ENCODE measurements at regions not wholly inside any gene's neighbourhood (a gene's known extent, or its start where the extent isn't known, plus 50 kb on each side); places are given as distances from the start of the nearest gene placed in this dataset.

DNA sequence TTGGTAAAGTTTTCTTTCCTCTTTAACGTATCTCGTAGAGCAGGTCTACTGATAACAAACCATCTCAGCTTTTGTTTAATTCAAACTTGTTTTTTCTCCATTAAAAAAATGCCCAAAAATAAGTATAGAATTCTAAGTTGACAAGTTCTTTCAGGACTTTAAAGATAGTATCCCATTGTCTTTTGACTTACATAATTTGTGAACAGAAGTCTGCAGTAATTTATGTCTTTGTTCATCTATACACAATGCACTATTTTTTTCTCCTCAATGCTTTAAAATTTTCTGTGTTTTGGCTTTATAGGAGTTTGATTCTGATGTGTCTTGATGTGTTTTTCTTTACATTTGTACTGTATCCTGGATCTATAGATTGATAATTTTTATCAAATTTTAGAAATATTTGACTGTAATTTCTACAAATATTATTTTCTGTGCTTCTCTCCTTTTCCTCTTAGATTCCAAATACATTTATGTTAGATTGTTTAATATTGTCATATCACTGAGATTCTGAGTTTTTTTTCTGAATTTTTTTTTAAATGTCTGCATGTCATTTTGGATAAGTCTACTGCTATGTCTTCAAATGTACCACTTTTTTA lies 143.3 kb downstream of the FTCDNL1 start:
- no peak for DNase-seq (ENCODE audit: low read depth in 1 of 2, low spot score in 1 of 2)

- no peak for DNase-seq (ENCODE audit: low read depth in 1 of 2, low spot score in 1 of 2)
These were observed 145.5 kb downstream of the FTCDNL1 start for GRCh38 chr2:199705538-199705937.

- DNase-seq (ENCODE audit: low read depth in 1 of 2, low spot score in 1 of 2) = peak in 1 of 2 donors; percentile 3
These were observed 146.4 kb downstream of the FTCDNL1 start for GRCh38 chr2:199704358-199705238.

- DNase-seq (ENCODE audit: low read depth in 1 of 2, low spot score in 1 of 2) = no peak
These were observed 147.8 kb downstream of the FTCDNL1 start for GRCh38 chr2:199703199-199703598.

DNA sequence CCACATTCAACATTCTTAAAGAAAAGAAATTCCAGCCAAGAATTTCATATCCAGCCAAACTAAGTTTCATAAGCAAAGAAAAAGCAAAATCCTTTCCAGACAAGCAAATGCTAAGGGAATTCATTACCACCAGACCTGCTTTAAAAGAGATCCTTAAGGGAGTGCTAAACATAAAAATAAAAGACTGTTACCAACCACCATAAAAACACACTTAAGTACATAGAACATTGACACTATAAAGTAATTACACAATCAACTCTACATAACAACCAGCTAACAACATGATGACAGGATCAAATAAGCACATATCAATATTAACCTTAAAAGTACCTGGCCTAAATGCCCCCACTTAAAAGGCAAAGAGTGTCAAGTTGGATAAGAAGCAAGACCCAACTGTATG lies 153.5 kb downstream of the FTCDNL1 start:
- no peak for DNase-seq (ENCODE audit: low read depth in 1 of 2, low spot score in 1 of 2)

DNA sequence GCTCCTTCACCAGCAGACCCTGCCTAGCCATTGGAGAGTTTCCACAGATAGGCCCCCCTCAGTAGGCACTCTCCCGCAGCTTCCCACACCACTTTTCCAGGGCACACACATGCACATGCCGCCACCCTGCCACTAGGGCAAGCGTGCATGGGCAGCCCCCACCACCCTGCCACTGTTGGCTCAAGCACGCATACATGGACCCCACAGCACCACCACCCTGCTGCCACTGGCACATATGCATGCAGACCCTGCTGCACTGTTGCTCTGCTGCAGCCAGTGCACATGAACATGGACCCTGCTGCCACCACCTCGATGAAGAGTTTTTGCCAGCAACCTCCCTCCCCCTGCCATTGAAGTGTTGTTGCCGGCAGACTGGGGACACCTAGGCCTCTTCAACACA lies 154.9 kb downstream of the FTCDNL1 start:
- no peak for DNase-seq (ENCODE audit: low read depth in 1 of 2, low spot score in 1 of 2)

GRCh38 chr2:199693861-199694260 lies 157.1 kb downstream of the FTCDNL1 start:
- no peak for DNase-seq (ENCODE audit: low read depth in 1 of 2, low spot score in 1 of 2)

GRCh38 chr2:199692489-199692888 lies 158.5 kb downstream of the FTCDNL1 start:
- no peak for DNase-seq (ENCODE audit: low read depth in 1 of 2, low spot score in 1 of 2)

- no peak for DNase-seq (ENCODE audit: low read depth in 1 of 2, low spot score in 1 of 2)
These were observed 160.8 kb downstream of the FTCDNL1 start for GRCh38 chr2:199690225-199690624.

- DNase-seq (ENCODE audit: low read depth in 1 of 2, low spot score in 1 of 2) = no peak
These were observed 165.3 kb downstream of the FTCDNL1 start for GRCh38 chr2:199685669-199686068.

GRCh38 chr2:199684832-199685231 lies 166.2 kb downstream of the FTCDNL1 start:
- DNase-seq (ENCODE audit: low read depth in 1 of 2, low spot score in 1 of 2) = no peak

DNA sequence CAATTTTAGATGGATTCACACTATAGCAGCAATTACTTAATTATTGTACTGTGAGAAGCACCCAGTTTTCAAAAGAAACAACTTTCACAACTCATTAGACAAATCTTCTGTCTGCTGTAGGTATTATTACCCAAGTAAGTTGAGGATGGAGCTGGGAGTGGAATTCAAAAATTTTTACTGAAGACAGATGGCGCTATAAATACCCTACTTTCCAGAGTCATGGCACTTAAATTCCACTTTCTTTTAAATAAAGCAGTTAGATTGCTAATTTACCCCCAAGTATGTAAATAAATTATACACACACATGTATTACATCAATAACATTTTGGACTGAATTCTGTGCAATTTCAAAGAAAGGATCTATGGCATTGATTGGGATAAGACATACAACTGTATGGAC lies 166.8 kb downstream of the FTCDNL1 start:
- no peak for DNase-seq (ENCODE audit: low read depth in 1 of 2, low spot score in 1 of 2)

DNA sequence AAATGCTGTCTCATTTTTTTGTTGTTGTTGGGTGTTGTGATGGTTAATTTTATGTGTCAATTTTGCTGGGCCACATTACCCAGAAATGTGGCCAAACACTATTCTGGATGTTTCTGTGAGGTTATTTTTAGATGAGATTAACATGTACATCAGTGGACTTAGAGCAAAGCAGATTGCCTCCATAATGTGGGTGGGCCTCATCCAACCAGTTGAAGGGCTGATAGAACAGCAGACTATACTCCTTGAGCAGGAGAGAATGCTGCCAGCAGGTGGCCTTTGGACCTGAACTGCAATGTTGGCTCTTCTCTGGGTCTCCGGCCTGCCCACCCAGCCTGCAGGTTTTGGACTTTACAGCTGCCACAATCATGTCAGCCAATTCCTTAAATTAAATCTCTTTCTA lies 169.0 kb downstream of the FTCDNL1 start:
- DNase-seq (ENCODE audit: low read depth in 1 of 2, low spot score in 1 of 2) = no peak

- DNase-seq (ENCODE audit: low read depth in 1 of 2, low spot score in 1 of 2) = no peak
These were observed 170.5 kb downstream of the FTCDNL1 start for GRCh38 chr2:199680482-199680881.

DNA sequence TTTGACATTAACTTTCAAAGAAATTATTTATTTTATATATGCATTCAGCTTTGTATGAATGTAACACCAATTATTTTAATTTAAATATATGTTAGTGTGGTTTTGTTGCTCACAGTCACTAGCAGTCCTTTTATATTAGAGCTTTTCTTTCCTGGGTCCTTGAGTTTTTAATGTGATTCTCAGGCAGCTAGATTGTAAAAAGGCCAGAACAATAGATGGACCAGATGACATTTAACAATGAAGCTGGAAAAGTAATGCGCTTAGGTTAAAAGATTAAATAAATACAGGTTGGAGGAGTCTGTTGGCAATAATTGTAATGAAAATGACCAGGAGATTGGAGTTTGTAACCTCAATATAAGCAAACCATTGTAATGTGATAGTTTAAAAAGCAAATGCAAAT lies 171.1 kb downstream of the FTCDNL1 start:
- no peak for DNase-seq (ENCODE audit: low read depth in 1 of 2, low spot score in 1 of 2)

- no peak for DNase-seq (ENCODE audit: low read depth in 1 of 2, low spot score in 1 of 2)
These were observed 173.1 kb downstream of the FTCDNL1 start for GRCh38 chr2:199677881-199678280.

- no peak for DNase-seq (ENCODE audit: low read depth in 1 of 2, low spot score in 1 of 2)
These were observed 182.3 kb downstream of the FTCDNL1 start for GRCh38 chr2:199668645-199669044.

DNA sequence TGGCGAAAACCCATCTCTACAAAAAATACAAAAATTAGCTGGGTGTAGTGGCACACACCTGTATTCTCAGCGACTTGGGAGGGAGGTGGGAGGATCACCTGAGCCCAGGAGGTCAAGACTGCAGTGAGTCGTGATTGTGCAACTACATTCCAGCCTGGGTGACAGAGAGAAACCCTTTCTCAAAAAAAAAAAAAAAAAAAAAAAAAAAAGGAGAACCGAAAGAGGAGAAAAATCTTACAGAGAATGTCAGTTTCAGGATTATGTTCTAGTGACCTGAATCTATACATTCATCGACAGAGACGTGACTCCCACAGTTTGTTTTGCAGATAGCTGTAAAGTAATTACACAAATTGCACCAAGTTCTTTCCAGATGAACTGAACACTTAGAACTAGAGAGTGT lies 187.8 kb downstream of the FTCDNL1 start:
- no peak for DNase-seq (ENCODE audit: low read depth in 1 of 2, low spot score in 1 of 2)

DNA sequence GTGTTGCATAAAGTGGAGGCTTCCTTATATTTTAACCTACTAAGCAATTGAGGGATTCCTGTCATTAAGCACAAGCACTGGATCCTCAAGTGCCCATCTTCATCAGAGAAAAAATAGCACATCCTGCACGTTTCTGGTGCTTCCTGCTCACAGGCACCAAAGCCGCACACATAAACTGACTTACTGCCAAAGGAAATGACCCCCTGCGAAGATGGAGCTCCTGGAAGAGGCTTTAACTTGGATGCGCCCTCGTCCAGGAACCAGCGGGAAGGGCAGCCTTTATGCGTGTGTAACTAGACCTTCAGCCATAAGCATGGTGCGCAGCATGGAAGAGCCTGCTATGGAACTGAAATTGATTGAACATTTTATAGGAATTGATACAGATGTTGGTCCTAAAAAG lies 188.7 kb downstream of the FTCDNL1 start:
- DNase-seq (ENCODE audit: low read depth in 1 of 2, low spot score in 1 of 2) = no peak

- DNase-seq (ENCODE audit: low read depth in 1 of 2, low spot score in 1 of 2) = no peak
These were observed 190.8 kb downstream of the FTCDNL1 start for GRCh38 chr2:199660167-199660566.

DNA sequence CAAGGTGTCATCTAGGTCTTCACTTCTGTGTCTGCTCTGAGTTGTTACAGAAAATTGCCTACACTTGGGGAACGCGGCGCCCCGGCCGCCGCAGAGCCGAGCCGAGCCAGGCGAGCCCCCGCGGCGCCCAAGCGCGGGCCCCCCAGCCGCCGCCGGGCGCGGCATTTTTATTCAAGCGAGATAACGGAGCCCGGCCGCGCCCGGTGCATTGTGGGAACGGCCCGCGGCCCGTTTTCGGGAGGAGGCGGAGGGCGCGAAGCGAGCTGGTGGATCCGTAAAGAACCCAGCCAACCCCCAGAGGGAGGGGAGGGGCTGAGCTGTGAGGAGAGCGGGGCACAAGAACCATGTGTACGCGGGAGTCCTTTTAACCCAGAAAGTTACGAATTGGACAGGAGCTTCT lies 191.8 kb downstream of the FTCDNL1 start:
- no peak for DNase-seq (ENCODE audit: low read depth in 1 of 2, low spot score in 1 of 2)

DNA sequence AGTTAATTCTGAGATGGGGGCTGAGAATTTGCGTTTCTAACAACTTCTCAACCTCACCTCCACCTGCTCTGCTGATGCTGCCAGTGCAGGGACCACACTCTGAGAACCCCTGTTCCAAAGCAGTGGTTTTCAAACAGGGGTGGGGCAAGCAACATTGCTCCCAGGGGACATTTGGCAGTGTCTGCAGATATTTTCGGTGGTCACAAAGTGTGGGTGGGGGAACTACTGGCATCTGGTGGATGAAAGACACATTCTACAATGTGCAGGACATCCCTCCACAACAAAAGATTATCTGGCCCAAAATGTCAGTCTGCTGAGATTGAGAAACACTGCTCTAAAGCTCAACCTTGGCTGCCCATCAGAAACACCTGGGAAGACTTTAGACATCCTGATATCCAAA lies 188.7 kb upstream of the SATB2 start:
- DNase-seq (ENCODE audit: low read depth in 1 of 2, low spot score in 1 of 2) = no peak

DNA sequence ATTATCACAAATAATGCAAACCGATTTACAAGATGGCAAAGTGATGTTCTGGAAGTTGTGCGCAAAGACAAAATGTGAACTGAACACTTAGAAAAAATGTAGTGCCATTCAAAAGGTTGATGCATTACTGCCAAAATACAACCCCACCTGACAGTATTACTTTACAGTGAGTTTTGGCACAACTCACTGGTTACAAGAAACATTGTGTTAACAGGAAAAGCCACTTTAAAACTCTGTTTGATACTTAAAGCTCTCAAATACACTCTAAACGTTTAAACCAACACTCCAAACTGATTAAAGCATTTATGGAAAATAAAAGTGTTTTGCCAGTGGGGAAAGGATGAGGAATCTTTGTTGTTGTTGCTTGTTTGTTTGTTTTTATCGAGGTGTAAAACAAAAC lies 173.4 kb upstream of the SATB2 start:
- no peak for DNase-seq (ENCODE audit: low read depth in 1 of 2, low spot score in 1 of 2)

Data from activated CD4-positive, alpha-beta T cell treated with anti-CD3 and anti-CD28 coated beads, Interleukin-2, amount 50 U/mL, for 24 hours (primary cell).